ENCODE measurements at regions not wholly inside any gene's neighbourhood (a gene's known extent, or its start where the extent isn't known, plus 50 kb on each side); places are given as distances from the start of the nearest gene placed in this dataset.

- no peak for TF ChIP-seq POLR2G (IDR thresholded peaks at IDR 0.05; ENCODE audit: low read depth, low read length)
- TF ChIP-seq MXD4 (CRISPR knock-in tag; IDR thresholded peaks at IDR 0.05) = no peak
- TF ChIP-seq ZNF468 (CRISPR knock-in tag; IDR thresholded peaks at IDR 0.05) = no peak
- no peak for TF ChIP-seq ZNF629 (CRISPR knock-in tag; conservative IDR thresholded peaks at IDR 0.05)
- TF ChIP-seq AKAP8 (CRISPR knock-in tag; IDR thresholded peaks at IDR 0.05) = no peak
- no peak for TF ChIP-seq ADNP (CRISPR knock-in tag; IDR thresholded peaks at IDR 0.05)
- no peak for TF ChIP-seq SOX6 (IDR thresholded peaks at IDR 0.05)
- TF ChIP-seq SOX6 (CRISPR knock-in tag; IDR thresholded peaks at IDR 0.05) = 0 out of 2 replicates have a peak, but pooled peaks have one; percentile 15
- no peak for TF ChIP-seq RARA (CRISPR knock-in tag; IDR thresholded peaks at IDR 0.05)
- no peak for TF ChIP-seq TRAFD1 (CRISPR knock-in tag; IDR thresholded peaks at IDR 0.05; ENCODE audit: borderline replicate concordance)
- no peak for TF ChIP-seq ZNF276 (CRISPR knock-in tag; IDR thresholded peaks at IDR 0.05; ENCODE audit: low read depth)
- TF ChIP-seq SPEN (CRISPR knock-in tag; IDR thresholded peaks at IDR 0.05; ENCODE audit: low read depth) = no peak
- TF ChIP-seq ZBED4 (CRISPR knock-in tag; IDR thresholded peaks at IDR 0.05; ENCODE audit: borderline replicate concordance) = no peak
- no peak for TF ChIP-seq SKIL (CRISPR knock-in tag; IDR thresholded peaks at IDR 0.05; ENCODE audit: borderline replicate concordance)
- no peak for TF ChIP-seq CCAR2 (optimal IDR thresholded peaks at IDR 0.05; ENCODE audit: low read depth, low read length)
- TF ChIP-seq ZNF382 (CRISPR knock-in tag; IDR thresholded peaks at IDR 0.05; ENCODE audit: borderline replicate concordance) = no peak
- TF ChIP-seq ZSCAN29 (CRISPR knock-in tag; conservative IDR thresholded peaks at IDR 0.05) = no peak
- no peak for TF ChIP-seq PHF20 (CRISPR knock-in tag; IDR thresholded peaks at IDR 0.05)
- TF ChIP-seq MBNL3 (CRISPR knock-in tag; conservative IDR thresholded peaks at IDR 0.05) = no peak
- no peak for TF ChIP-seq CENPX (CRISPR knock-in tag; IDR thresholded peaks at IDR 0.05)
These were observed 60.1 kb upstream of the GLI2 start (continued) for GRCh38 chr2:120675460-120676130.
